Ovary (tissue), 7 donors: ENCODE measurements at regions not wholly inside any gene's neighbourhood (a gene's known extent, or its start where the extent isn't known, plus 50 kb on each side); places are given as distances from the start of the nearest gene placed in this dataset.

Experiments
- DNase-seq, 5 donors: peaks; one replicate each; pipeline ENCODE4 v3.0.0-alpha.2; 2019 to 2020
- H3K27ac ChIP-seq, 2 donors: fragments of 200-600 bp; one replicate each; pipeline versions ENCODE4 v1.5.1 to v1.8.0; 2019 to 2022
- H3K27me3 ChIP-seq: fragments of 200-600 bp; one replicate; pipeline ENCODE4 v1.8.0; 2022
- H3K36me3 ChIP-seq: fragments of 200-600 bp; sonication (generic); one replicate; pipeline ENCODE4 v1.5.1; 2019
- H3K4me1 ChIP-seq: one replicate; pipeline ENCODE4 v1.8.1; 2013; ENCODE audit warnings: mild to moderate bottlenecking, moderate library complexity; ENCODE audit not compliant: insufficient read depth
- H3K4me3 ChIP-seq: fragments of 200-600 bp; sonication (generic); one replicate; pipeline ENCODE4 v1.5.1; 2017
- H3K9me3 ChIP-seq, 2 donors: fragments of 200-600 bp in 1 of 2; sonication (generic) in 1 of 2; one replicate each; pipeline versions ENCODE4 v1.5.1 to v1.8.1; 2013 to 2019; ENCODE audit warnings: mild to moderate bottlenecking in 1 of 2, moderate library complexity in 1 of 2
- EP300 ChIP-seq: sonication (generic); formaldehyde crosslinking; IDR thresholded peaks from one replicate; pipeline ENCODE4 v1.6.1; 2017; ENCODE audit warnings: antibody characterized with exemption
- POLR2A ChIP-seq: fragments of 450-650 bp; IDR thresholded peaks from one replicate; pipeline ENCODE4 v1.6.1; 2017; ENCODE audit warnings: antibody characterized with exemption, mild to moderate bottlenecking, moderate library complexity
- WGBS, 3 donors: extraction: QIAGEN DNeasy Blood & Tissue Kit in 1 of 3; methylation state at CpG; one replicate each; pipeline versions ENCODE4 v1.1.5 to v1.1.7; 2013 to 2017; 5-methylcytosine and 5-hydroxymethylcytosine counted together
- intact Hi-C, 4 donors: fragments of 100-400 bp; cut with DNase I; formaldehyde crosslinking; loops; one replicate each; pipeline versions ENCODE4 v1.11.0 to v1.15.1; 2022 to 2023
- TF ChIP-seq, protein P1 (sequence below), 3 donors: fragments of 450-650 bp in 2 of 3; fragments of 200-600 bp in 1 of 3; IDR thresholded peaks; one replicate each; pipeline versions ENCODE4 v1.5.1 to v1.8.0; 2016 to 2022; ENCODE audit warnings: antibody characterized with exemption in 3 of 3, mild to moderate bottlenecking in 1 of 3
- donor health status: DM: no; HTN: no; CAD: no; lungs with moderate emphysema.
- donor health status: DM: no; HTN: no; CAD: no.
- donor health status: Bipolar disorder and iron deficiency.
- donor health status: DM: no; HTN: no; CAD: no.
- donor health status: DM: yes; HTN: yes; CAD: no.

DNA sequence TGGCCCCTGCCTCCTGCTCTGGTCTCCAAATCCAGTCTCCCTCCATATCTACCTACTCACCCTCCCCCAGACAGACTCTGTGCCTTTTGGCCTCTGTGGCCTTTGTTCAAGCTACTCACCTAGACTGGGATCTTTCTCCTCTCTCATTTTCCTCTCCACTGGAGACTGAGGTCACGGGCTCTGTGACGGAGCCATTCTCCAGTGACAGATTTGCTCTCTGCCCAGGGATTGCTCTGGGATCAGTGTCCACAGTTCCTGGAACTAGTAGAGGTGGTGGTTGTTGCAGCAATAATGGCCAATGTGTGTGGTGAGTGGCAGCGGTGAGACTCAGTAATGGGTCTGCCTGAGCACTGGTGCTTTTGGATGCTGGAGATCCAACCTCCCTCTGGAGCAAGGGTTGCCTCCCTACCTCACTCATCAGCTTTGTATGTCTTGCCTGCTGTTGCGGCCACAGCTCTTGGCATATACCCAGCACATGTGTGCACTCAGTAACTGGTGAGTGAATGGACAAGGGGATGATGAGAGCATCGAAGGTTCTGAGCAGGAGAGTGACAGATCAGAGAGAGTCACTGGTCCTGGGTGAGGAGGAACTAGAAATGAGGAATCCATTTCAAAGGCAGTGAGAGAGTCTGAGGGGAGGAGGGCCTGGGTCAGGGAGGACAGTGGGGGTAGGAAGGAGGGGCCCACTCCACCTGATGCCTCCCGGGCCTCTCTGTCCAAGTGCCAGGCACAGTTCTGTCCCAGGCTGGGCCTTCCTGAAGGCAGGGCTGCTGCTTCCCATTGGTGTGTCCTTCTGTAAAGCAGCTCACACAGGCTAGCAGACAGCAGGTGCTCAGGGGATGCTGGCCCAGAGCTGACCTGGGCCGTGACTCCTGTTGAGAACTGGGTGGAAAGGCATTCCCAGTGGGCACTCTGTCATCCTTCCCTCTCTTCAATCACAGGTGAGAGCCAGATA lies 96.5 kb upstream of the PITX1 start:
- WGBS, 3 donors, result 81 to 88% (median 86%) methylated on average over 7 of the region's 7 CpGs
- TF ChIP-seq EP300, result no peak
- TF ChIP-seq, protein P1, sequence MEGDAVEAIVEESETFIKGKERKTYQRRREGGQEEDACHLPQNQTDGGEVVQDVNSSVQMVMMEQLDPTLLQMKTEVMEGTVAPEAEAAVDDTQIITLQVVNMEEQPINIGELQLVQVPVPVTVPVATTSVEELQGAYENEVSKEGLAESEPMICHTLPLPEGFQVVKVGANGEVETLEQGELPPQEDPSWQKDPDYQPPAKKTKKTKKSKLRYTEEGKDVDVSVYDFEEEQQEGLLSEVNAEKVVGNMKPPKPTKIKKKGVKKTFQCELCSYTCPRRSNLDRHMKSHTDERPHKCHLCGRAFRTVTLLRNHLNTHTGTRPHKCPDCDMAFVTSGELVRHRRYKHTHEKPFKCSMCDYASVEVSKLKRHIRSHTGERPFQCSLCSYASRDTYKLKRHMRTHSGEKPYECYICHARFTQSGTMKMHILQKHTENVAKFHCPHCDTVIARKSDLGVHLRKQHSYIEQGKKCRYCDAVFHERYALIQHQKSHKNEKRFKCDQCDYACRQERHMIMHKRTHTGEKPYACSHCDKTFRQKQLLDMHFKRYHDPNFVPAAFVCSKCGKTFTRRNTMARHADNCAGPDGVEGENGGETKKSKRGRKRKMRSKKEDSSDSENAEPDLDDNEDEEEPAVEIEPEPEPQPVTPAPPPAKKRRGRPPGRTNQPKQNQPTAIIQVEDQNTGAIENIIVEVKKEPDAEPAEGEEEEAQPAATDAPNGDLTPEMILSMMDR (IDR thresholded peaks at IDR 0.05), result no peak
- TF ChIP-seq POLR2A, result no peak
- DNase-seq, result no peak
- Histone ChIP-seq H3K27me3 (no peaks in the 10 kb centered on the region), H3K4me3 (no peak overlapping the region), H3K27ac (no peak overlapping the region), H3K9me3 (no peaks in the 10 kb centered on the region), H3K36me3 (no peaks in the 10 kb centered on the region), H3K4me1 (no peaks in the 10 kb centered on the region)
- intact Hi-C loops, result no loop called here

DNA sequence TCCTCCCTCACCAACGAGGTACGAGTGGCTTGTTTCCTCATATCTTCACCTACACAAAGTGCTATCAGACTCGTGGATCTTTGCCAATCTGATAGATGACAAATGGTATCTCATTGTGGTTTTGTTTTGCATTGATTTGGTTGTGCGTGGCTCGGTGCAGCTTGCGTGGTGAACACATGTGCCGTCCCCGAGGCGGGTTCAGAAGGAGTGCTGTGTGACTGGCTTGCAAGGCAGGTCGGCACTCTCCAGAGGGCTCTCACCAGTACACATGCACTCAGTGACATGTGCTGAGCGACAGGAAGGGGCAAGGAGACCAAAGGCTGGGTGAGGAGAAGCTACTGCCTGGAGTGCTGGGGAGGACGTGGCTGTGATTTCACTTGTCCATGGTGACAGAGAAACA lies 95.3 kb upstream of the PITX1 start:
- Histone ChIP-seq H3K4me3 (no peak overlapping the region), H3K9me3 (no peaks in the 10 kb centered on the region), H3K27ac (no peak overlapping the region), H3K27me3 (no peaks in the 10 kb centered on the region), H3K4me1 (no peaks in the 10 kb centered on the region), H3K36me3 (no peaks in the 10 kb centered on the region)
- DNase-seq, result no peak
- TF ChIP-seq POLR2A (no peak), EP300 (no peak)
- TF ChIP-seq, protein P1 (IDR thresholded peaks at IDR 0.05), result no peak
- intact Hi-C loops, result no loop called here
- WGBS, 3 donors, result 60 to 65% (median 62%) methylated on average over 12 of the region's 12 CpGs

DNA sequence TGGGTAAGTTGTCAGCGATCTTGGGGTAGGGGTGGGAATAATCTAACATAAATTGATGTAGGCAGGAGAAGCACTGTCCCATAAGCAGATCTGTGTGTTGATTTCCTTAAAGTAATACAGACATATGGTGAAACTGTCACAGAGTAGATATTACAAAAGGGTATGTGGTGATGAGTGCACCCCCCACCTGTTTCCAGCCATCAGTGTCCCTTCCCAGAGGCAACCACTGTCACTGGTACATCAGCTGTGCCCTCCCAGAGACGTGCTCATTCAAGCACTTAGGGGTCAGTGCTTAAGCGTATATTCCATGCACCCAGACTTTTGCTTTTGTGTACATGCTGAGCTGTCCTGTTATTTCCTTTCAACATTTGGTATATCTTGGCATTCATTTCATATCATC lies 94.3 kb upstream of the PITX1 start:
- intact Hi-C loops, result no loop called here
- no peak overlapping the region for H3K27ac ChIP-seq
- TF ChIP-seq POLR2A (no peak), EP300 (no peak)
- TF ChIP-seq, protein P1 (IDR thresholded peaks at IDR 0.05), result no peak
- H3K27me3 ChIP-seq, result no peaks in the 10 kb centered on the region
- no peaks in the 10 kb centered on the region for H3K9me3 ChIP-seq
- 59 to 97% (median 78%) methylated on average over 2 to 3 of the region's 3 CpGs for WGBS, 3 donors
- no peak overlapping the region for H3K4me3 ChIP-seq
- no peak for DNase-seq
- H3K36me3 ChIP-seq, result no peaks in the 10 kb centered on the region
- no peaks in the 10 kb centered on the region for H3K4me1 ChIP-seq

DNA sequence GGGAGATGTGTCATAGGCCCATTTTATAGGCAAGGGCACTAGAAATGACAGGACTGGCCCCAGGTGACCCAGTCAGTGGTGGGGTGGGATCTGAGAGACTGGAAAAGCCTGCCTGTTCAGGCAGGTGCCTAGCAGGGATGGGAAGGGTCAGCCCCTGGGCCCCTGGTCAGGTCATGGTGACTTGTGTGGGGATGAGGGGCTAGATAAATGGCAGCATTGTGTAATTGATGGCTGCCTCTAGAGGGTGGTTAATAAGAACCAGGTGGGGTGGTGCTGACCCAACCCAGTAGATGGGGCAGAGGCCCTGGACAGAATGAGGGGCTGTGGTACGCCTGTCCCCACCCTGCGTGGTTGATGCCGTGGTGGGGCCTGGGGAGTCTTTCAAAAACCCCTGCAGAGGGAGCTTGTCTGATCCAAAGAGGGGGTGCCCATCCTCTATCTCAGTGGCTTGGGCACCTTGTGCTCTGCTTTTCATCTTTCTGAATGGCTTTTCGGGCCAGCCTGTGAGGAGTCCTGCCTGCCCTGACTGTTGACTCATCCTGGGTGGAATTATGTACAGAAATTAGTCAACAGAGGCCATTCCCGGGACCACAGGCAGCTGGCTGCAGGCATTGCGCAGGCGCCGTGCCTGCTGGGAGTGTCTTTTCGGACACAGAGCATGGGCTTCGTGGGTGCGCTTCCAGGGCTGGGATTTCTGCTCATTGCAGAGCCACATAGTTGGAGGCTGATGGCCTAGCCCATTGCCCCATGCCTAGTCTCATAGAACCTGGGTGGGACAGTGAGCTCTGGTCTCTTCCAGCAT lies 93.6 kb upstream of the PITX1 start:
- TF ChIP-seq EP300, result no peak
- TF ChIP-seq, protein P1 (IDR thresholded peaks at IDR 0.05), result no peak
- TF ChIP-seq POLR2A, result no peak
- no peak for DNase-seq
- WGBS, 3 donors, result 85 to 93% (median 91%) methylated on average over 11 of the region's 11 CpGs
- no peak overlapping the region for H3K4me3 ChIP-seq
- H3K9me3 ChIP-seq, result no peaks in the 10 kb centered on the region
- intact Hi-C loops, result no loop called here
- no peaks in the 10 kb centered on the region for H3K27me3 ChIP-seq
- no peaks in the 10 kb centered on the region for H3K4me1 ChIP-seq
- H3K27ac ChIP-seq, result no peak overlapping the region
- H3K36me3 ChIP-seq, result no peaks in the 10 kb centered on the region
